ENCODE measurements at regions not wholly inside any gene's neighbourhood (a gene's known extent, or its start where the extent isn't known, plus 50 kb on each side); places are given as distances from the start of the nearest gene placed in this dataset.

DNA sequence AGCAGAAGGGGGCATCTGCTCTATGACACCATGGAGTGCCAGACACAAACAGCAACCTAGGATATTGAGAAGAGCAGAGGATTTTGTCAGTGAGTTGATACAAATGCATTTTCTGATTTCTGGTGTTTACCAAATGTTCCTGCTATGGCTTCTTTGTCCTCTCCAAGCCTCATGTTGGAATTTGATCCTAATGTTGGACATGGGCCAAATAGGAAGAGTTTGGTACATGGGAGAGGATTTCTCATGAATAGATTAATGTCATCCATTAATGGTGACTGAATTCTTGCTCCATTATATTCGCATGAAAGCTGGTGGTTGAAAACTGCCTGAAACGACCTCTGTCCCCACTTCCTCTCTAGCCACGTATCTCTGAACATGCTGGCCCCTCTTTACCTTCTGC is 1002.2 kb upstream of the FLRT2 start:
- DNase-seq: no peak

DNA sequence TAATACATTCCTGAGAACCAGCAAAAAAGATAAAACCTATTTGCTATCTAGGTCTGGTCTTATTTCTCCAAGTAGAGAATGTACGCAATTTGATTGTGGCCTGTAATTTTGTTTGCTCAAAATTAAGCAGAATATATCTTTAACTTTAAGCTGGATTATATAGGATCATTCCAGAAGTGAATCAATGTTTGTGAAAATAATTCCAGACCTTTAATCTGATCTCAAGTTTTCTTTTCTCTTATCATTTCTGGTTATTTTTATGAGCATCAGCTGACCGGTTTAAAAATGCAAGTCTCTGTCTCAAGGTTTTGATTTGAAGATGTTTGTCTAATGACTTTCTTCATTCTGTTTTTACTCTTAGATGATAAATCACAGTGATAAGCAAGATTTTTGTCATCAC is 997.9 kb upstream of the FLRT2 start:
- DNase-seq: no peak

DNA sequence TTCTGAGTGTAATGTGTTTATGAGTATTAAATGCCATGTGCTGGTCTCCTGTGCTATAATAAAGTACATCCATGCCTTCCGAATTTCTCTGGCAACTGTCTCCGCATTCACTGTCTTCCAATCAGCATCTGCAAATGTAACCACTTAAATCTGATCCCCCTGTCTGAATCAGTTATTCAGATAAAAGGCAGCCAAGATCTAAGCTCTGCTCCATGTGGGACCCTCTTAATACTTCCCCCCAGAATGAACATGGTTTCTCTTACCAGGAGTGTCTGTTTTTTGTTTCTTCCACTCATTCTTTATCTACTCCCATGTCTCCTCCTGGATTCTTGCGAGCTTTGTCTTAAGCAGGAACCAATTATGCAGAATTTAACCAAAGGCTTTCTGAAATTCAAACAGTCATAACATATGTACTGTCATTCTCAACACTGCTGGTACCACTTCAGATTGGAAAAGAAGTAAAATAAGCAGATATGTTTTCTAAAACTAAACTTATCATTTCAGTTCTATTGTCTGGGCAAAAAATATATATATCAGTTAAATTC is 996.7 kb upstream of the FLRT2 start:
- DNase-seq: no peak

GRCh38 chr14:84533791-84534190 is 996.2 kb upstream of the FLRT2 start:
- no peak for DNase-seq

- no peak for DNase-seq
Observed at GRCh38 chr14:84535484-84535883, 994.5 kb upstream of the FLRT2 start.

GRCh38 chr14:84535976-84536375 is 994.0 kb upstream of the FLRT2 start:
- DNase-seq: no peak

DNA sequence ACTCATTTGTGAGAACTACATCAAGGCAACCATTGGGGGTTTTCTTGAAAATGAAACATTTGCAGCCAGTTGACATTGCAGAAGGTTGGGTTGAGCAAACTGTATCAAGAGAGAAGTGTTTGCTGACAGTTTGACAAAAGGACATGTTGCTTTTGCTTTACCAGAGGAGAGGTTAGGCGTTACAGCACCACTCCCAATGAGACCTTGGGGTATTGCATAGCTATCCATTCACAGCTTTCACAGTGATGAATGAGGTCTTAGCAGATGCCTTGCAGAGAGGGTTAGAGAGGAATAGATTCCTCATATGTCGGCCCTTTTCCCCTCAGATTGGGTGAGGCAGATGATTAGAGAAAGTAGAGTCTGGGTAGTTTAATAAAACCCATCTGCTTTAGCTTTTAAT is 988.9 kb upstream of the FLRT2 start:
- DNase-seq: no peak

GRCh38 chr14:84543859-84544258 is 986.1 kb upstream of the FLRT2 start:
- no peak for DNase-seq

DNA sequence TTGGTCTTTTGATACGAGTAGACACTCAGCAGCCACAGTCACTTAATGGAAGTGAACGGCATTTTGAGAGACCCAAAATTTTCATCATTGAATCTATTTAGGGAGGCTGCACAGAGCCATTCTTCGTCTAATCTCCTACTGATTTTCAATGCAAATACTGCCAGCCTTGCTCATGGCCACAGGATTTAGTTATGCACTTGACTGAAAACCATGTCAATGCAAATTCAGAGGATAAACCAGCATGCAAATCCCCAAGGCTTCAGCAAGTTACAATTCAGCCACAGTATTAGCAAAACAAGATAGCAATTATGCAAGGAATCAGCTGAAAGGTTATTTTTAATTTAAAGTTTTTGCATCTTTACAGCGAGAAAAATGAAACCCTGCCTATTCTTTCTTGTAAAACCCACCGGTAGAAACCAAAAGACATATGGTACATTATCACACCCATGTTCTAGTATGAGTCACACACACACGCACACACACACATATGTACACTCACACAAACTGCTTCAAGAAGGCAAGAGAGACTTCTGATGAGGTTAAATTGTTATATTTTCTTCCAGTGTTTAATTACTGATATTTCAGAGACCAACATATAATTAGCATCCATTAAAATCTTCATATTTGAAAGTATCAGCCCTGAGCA is 985.3 kb upstream of the FLRT2 start:
- no peak for DNase-seq

DNA sequence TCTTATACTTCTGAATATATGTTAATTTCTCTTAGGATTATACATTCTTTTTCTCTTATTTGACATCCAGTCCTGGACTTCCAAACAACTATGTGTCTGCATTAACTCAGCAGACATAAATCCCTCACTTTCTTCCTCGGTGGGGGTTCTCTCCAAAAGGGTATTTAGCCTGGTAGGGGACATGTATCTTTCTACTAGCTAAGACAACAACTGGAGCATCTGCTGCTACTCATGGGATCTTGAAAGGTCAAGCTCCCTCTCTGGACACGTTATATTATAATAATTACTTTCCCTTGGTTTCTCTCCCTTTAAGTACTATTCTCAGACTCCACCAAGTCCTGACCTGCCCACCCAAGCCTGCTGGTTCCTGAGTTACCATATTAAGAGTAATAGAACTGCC is 983.7 kb upstream of the FLRT2 start:
- DNase-seq: no peak

DNA sequence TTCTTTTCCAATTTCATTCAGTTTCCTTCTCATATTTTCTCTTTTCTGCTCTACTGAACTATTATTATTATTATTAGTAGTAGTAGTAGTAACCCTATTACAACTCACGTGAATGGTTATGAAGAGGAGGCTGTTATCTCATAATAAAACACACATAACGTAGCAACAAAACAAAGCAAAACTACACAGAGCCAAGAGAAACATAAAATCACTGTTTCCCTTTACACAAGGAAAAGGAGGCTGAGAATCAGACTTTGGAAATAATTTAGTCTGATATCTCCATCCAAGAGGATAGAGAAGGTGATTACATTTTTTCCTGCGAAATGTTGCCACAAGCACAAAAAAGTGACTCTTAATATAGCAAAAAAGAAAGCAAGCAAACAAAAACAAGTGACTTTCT is 975.8 kb upstream of the FLRT2 start:
- DNase-seq: no peak

DNA sequence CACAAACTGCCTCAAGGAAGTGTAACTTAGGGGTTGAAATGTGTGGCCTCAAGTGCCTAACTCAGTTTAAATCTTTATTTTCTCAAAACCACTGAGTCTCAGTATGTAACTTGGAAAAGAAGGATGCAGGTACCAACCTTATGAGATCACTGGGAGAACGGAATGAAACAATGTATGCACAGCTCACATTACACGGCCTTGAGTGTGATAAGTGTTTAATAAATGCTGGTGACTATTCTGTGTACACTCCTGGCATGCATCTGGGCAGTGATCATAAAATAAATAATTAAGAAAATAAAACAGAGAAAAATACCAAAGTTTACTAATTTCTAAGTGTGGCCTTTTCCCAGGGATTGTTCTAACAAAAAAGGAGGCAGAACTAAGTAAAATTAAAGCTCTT is 974.5 kb upstream of the FLRT2 start:
- DNase-seq: no peak

DNA sequence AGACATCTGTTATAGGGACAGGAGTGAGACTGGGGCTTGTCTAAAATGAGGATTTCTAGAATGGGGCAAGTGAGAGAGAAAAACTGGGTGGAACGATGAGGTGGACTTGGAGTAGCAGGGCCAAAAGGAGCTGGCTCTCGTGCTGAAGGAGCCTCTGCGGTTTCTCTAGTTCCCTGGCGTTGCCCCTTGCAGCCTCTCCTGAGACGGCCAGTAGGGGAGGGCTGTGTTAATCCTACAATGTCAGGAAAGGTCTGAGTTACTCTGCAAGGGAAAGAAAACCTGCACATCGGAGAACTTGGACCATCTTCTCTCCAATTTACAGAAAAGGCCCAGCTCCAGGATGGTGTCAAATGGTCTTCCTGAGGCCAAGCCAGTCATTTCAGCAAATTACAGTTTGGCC is 963.8 kb upstream of the FLRT2 start:
- DNase-seq: no peak

- no peak for DNase-seq
Observed at GRCh38 chr14:84575681-84576080, 954.3 kb upstream of the FLRT2 start.

GRCh38 chr14:84579292-84579691 is 950.7 kb upstream of the FLRT2 start:
- no peak for DNase-seq

DNA sequence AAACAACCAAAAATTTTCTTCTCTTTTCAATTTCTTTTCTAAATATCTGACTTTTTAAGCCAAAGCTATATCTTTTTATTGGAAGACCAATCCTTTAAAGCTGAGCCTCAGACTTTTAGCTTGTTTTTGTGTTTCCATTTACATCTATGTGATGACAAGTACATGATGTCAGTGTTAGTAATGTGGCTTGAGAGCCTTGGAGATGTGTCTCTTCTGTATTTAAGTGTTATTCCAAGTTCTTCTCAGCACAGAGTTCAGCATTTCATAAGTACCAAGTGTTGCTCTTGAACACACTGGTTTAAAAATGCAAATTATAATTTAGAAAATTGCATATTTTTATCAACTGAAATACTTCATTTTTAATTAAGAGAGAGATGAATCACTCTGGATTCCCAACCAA is 948.9 kb upstream of the FLRT2 start:
- DNase-seq: no peak

GRCh38 chr14:84584511-84584910 is 945.4 kb upstream of the FLRT2 start:
- no peak for DNase-seq

DNA sequence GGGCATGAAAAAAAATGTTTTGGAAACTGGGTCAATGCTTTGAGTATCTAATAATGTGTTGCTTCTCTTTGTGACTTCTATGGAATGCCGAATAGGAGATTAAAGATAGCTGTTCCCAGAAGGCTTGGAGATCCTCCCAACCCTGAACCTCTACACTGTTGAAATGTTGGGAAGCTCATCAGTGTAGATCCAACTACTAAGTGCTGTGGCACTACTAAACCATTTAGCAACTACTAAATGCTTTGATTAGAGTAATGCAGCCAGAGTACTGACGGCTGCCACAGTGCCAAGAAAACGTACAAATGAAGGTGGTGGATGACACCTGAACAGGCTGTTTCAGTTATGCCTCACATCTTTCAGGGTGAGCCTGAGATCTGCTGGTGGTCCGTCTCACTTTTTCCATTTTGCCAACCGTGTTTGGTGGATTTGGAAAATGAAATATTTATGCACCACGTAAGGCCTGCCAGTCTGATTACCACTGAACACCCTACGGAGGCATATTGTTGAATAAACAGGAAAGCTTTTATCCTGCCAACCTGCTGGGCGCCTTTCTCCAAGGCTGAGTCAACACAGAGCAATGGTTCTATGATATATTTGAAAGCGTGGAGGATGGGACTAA is 938.0 kb upstream of the FLRT2 start:
- no peak for DNase-seq

DNA sequence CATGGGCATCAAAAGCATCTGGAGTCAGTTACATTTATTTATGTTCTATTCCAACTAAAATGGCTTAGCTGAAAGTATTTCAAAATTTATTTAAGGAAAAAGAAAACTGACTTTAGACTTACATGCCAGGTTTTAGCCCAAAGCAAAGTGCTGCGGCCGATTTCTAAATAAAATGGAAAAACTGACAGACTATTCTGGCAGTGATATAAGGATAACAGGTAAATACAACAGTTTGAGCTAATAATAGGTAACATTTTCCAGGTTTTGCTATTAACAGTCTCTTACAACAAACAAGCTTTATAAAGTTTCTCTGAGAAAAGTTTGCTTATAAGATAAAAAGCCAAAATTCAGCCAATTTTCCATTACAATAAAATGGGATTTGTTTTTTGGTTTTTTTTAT is 937.2 kb upstream of the FLRT2 start:
- no peak for DNase-seq

- DNase-seq: no peak
Observed at GRCh38 chr14:84610086-84610485, 919.9 kb upstream of the FLRT2 start.

DNA sequence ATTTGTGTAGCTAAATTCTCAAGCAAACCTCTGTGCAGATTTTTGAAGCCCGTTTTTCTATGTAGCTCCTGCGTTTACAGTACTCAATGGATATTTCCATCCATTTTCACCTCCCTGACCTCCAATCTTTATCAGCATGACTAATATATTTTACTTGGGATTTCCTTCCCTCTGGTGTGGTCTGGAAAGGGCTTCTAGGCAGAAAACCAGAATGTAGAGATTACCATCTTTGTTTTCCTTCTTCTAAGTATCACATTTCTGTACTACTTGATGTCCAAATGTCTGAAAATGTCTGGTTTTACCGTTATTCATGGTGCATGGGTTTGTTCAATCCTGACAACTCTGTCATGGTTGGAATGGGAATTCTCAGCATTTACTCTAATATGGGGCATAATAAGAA is 907.6 kb upstream of the FLRT2 start:
- no peak for DNase-seq

GRCh38 chr14:84643446-84643845 is 886.5 kb upstream of the FLRT2 start:
- no peak for DNase-seq

DNA sequence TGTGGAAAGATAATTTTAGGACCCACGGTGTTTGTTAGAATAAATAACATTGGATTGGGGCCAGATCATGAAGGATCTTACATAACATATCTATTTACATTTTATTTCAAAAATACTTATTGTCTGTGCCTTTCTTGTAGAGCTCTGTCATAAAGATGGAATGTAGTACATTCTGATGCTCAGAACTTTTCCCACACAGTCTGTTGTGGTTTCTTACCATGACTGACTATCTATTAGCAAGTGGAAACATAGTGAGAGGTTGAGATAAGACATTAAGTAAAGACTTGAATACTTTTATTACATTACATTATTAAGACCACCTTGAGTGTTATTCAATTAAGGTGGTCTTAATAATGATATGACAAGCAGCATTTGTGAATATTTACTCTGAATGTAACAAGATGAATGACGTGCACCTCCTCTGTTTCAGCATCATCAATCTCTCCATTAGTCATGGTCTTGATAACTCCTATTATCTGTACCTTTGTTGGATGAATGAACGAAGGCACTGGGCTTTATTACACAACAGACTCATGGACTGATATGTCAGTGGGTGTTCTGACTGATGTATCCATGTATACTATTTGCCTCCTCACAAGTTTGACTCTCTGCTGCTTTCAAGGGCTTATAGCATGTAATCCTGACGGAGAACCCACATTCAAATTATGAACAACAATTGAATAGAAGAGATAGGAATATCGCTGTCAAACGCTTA is 883.0 kb upstream of the FLRT2 start:
- no peak for DNase-seq

DNA sequence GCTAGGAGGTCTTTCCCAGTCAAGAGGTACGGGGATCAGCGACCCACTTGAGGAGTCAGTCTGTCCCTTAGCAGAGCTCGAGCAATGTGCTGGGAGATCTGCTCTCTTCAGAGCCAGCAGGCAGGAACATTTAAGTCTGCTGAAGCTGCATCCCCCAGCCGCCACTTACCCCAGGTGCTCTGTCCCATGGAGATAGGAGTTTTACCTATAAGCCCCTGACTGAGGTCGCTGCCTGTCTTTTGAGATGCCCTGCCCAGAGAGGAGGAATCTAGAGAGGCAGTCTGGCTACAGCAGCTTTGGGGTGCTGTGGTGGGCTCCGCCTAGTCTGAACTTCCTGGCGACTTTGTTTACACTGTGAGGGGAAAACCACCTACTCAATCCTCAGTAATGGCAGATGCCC is 874.9 kb upstream of the FLRT2 start:
- DNase-seq: no peak
